ENCODE measurements at regions not wholly inside any gene's neighbourhood (a gene's known extent, or its start where the extent isn't known, plus 50 kb on each side); places are given as distances from the start of the nearest gene placed in this dataset.

DNA sequence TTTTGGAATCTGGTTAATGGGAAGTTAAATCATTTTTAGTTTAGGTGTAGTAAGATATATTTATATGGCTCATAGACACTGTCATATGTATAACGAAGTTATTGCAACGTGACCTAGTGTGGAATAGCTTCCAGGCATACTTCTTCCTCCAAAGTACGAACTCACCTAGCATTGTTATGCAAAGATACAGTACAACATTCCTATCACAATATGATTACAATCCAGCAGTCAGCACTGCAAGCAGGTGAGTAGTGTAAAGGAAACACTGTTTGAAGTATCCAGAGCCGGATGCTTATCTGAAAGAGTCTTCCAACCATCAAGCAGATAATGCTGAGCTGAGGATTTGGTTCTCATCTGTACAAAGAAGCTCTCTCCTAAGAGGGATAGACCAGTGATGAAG, 754.4 kb upstream of the IGFBP3 start:
- Histone ChIP-seq H3K79me2 (ENCODE audit: insufficient read depth, low read depth) (no peaks in the 10 kb centered on the region), H3K27me3 (ENCODE audit: insufficient read depth, low read depth) (no peaks in the 10 kb centered on the region), H4K20me1 (ENCODE audit: insufficient read depth) (no peaks in the 10 kb centered on the region), H3K4me2 (no peak overlapping the region), H3K27ac (no peak overlapping the region), H2AFZ (ENCODE audit: low read depth) (no peak overlapping the region), H3K36me3 (ENCODE audit: insufficient read depth) (no peaks in the 10 kb centered on the region), H3K4me3 (IDR thresholded peaks at IDR 0.05; ENCODE audit: insufficient read depth, low read depth, low read length) (no peak overlapping the region), H3K4me1 (ENCODE audit: low read depth, poor library complexity, severe bottlenecking) (peaks cover 13% of the 10 kb centered on the region), H3K9ac (no peak overlapping the region)
- TF ChIP-seq CTCF (conservative IDR thresholded peaks at IDR 0.05; ENCODE audit: low read depth, low read length): no peak

GRCh38 chr7:46672861-46673260, 751.8 kb upstream of the IGFBP3 start:
- no peak for TF ChIP-seq CTCF (conservative IDR thresholded peaks at IDR 0.05; ENCODE audit: low read depth, low read length)
- no peak overlapping the region for H3K4me3 ChIP-seq (IDR thresholded peaks at IDR 0.05; ENCODE audit: insufficient read depth, low read depth, low read length)
- no peak overlapping the region for H2AFZ ChIP-seq (ENCODE audit: low read depth)
- H3K9ac ChIP-seq: no peak overlapping the region
- H3K79me2 ChIP-seq (ENCODE audit: insufficient read depth, low read depth): no peaks in the 10 kb centered on the region
- H4K20me1 ChIP-seq (ENCODE audit: insufficient read depth): no peaks in the 10 kb centered on the region
- H3K27me3 ChIP-seq (ENCODE audit: insufficient read depth, low read depth): no peaks in the 10 kb centered on the region
- no peak overlapping the region for H3K27ac ChIP-seq
- no peak overlapping the region for H3K4me2 ChIP-seq
- no peaks in the 10 kb centered on the region for H3K4me1 ChIP-seq (ENCODE audit: low read depth, poor library complexity, severe bottlenecking)
- no peaks in the 10 kb centered on the region for H3K36me3 ChIP-seq (ENCODE audit: insufficient read depth)

DNA sequence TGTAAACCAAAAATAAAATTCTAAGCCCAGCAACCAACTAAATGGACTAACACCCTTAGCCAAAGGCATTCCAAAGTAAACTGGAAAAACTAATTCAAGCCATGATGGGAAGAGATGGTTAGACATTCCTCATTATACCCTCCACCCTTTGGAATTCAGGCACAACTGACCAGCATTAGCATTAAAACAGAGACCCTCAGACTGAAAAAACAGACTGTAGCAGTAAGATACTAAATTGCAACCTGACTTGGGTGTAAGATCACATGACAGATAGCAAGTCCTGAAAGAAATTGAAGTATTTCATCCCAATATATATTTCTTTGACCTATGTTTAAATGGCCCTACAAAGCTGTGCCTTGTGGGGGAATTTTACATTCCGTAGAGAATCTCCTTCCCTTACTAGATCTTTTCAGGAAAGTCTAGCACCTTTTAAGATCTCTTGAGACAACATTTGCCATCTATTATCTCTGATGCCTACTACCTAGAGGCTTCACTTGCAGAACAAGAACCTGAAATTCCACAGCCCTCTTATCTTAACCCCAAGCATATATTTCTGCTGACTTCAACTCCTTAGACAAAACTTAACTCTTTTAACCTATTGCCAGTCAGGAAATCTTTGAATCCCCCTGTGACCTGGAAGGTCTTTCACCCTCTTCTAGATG, 750.2 kb upstream of the IGFBP3 start:
- no peaks in the 10 kb centered on the region for H3K79me2 ChIP-seq (ENCODE audit: insufficient read depth, low read depth)
- H3K36me3 ChIP-seq (ENCODE audit: insufficient read depth): no peaks in the 10 kb centered on the region
- H3K9ac ChIP-seq: no peak overlapping the region
- no peak overlapping the region for H3K4me3 ChIP-seq (IDR thresholded peaks at IDR 0.05; ENCODE audit: insufficient read depth, low read depth, low read length)
- no peaks in the 10 kb centered on the region for H3K4me1 ChIP-seq (ENCODE audit: low read depth, poor library complexity, severe bottlenecking)
- no peaks in the 10 kb centered on the region for H4K20me1 ChIP-seq (ENCODE audit: insufficient read depth)
- H3K27me3 ChIP-seq (ENCODE audit: insufficient read depth, low read depth): no peaks in the 10 kb centered on the region
- H3K4me2 ChIP-seq: no peak overlapping the region
- no peak overlapping the region for H2AFZ ChIP-seq (ENCODE audit: low read depth)
- no peak overlapping the region for H3K27ac ChIP-seq
- TF ChIP-seq CTCF (conservative IDR thresholded peaks at IDR 0.05; ENCODE audit: low read depth, low read length): no peak

DNA sequence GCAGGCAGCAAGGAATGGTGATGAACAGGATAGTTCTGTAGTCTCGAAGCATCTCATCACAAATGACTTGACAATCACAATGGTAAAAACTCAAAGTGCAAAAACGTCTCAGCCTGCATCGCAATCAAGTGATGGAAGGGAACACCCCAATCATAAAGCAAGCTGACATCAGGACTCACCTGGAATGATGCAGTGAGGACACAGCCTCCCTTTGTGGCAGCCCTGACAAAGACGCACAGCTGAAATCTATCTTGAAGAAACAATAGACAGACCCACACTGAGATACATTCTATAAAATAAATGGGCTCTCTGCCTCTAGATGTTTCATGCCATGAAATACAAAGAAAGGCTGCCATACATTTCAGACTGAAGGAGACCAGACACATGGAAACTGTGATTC, 748.0 kb upstream of the IGFBP3 start:
- H3K4me2 ChIP-seq: no peak overlapping the region
- H3K9ac ChIP-seq: no peak overlapping the region
- H3K36me3 ChIP-seq (ENCODE audit: insufficient read depth): no peaks in the 10 kb centered on the region
- no peaks in the 10 kb centered on the region for H3K4me1 ChIP-seq (ENCODE audit: low read depth, poor library complexity, severe bottlenecking)
- no peak overlapping the region for H3K4me3 ChIP-seq (IDR thresholded peaks at IDR 0.05; ENCODE audit: insufficient read depth, low read depth, low read length)
- no peaks in the 10 kb centered on the region for H3K79me2 ChIP-seq (ENCODE audit: insufficient read depth, low read depth)
- H3K27me3 ChIP-seq (ENCODE audit: insufficient read depth, low read depth): no peaks in the 10 kb centered on the region
- no peaks in the 10 kb centered on the region for H4K20me1 ChIP-seq (ENCODE audit: insufficient read depth)
- TF ChIP-seq CTCF (conservative IDR thresholded peaks at IDR 0.05; ENCODE audit: low read depth, low read length): no peak
- H2AFZ ChIP-seq (ENCODE audit: low read depth): no peak overlapping the region
- no peak overlapping the region for H3K27ac ChIP-seq
